SIG-M5 treated with dmso at 0.1 percent for 504 hours (cell line): ENCODE measurements at regions not wholly inside any gene's neighbourhood (a gene's known extent, or its start where the extent isn't known, plus 50 kb on each side); places are given as distances from the start of the nearest gene placed in this dataset.
"Not testable (repeated sequence)": the region's sequence is repeated elsewhere in the genome, so short reads cannot be mapped to it uniquely, and the experiment has no call there.

ENCODE experiments used
- DNase-seq: peaks from one replicate; lab custom pipeline; 2025; ENCODE audit not compliant: unreplicated experiment; lab: John Stamatoyannopoulos, UW

DNA sequence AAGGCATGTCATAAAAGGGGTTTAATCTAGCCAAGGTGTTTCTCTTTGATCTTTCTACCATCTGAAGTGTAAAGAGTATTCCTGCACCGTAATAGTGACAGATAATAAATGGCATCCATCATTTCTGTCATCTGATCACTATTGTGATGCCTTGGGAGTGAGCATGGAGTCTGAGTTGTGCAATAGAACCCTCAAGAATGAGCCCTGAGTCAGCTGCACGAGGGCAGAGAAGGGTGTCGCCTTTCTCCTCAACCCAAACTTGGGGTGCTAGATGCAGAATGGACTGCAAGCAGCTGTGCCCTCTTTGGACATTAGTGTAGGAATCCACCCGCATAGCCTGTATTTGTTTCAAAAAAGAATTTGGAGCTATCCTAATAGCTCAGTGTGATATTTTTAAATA is 115.2 kb downstream of the ZNF37A start:
- no peak for DNase-seq

DNA sequence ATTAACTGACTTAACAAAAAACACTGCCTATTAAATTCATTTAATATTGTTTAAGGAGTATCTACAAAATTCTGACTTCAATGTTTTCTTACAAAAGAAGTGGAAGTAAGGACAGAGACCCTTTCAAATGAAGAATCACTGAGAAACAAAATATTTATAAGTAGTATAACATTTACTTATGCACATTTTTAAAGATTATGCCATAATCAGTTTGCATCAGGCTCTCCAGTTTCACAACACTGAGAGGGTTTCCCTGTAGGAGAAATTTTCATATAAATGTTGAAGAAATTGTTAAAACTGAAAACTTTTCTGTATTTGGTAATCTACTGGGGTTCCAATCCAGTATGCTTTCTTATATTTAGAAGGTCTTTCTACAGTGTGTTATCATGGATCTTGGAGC is 115.6 kb downstream of the ZNF37A start:
- not testable (repeated sequence) for DNase-seq

DNA sequence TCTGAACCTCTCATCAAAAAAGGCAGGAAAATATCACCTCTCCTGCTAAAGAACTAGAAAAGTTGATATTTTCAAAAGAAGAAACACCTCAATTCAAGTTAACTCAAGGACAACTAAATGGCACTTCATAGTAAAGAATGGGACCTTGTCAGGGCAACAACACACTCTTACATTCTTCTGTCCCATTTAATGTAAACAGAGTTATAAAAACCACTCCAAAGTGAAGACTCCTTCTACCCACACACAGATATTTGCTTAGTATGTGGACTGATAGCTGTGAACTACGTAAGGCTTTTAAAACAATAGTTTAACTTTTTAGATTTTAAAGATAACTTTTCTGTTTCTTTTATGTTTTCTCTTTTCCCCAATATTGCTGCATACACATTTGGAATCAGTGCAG is 118.3 kb downstream of the ZNF37A start:
- no peak for DNase-seq

DNA sequence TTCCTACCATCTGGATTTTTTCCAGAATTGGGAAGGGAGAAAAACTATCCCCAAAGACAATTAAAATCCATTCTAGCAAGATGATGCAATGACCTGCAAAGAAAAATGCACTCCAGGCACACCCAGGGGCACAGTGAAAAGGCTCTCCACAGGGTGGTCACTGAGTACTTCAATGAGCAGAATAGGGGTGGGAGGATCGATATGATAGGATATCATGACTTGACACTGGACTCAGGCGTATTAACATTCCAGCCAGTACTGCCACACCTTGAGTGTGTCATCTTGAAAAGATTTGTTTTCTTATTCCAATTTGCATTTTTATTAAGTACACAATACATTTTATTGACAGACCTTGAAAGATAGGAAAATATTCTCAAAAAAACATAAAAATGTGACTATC is 132.2 kb downstream of the ZNF37A start:
- DNase-seq = no peak

DNA sequence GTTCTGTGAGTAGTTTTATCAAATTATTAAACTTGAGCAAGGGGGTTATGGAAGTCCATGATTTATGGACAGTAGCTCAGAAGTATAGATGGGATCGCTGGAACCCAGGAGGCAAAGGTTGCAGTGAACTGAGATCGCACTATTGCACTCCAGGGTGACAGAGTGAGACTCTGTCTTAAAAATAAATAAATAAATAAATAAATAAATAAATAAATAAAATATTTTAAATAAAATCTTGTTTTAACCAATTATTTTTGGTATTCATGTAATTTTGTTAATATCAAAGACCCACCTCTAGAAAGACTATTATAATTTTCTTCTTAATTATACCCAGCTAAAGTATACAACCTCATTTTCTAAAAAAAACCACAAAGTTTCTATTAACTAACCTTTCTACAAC is 134.3 kb downstream of the ZNF37A start:
- no peak for DNase-seq

DNA sequence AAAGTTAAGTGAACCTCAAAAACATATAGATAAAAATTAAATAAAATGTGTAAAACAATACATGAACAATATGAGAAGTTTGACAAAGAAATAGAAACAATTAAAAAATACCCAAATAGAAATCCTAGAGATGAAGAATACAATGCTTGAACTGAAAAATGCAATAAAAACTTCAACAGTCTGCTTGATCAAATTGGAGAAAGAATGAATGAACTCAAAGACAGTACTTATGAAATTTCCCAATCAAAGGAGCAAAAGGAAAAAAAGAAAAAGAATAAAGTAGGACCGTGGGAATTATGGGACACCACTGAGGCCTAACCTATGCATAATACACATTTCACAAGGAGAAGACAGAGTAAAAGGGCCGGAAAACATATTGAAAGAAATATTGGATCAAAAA is 144.3 kb downstream of the ZNF37A start:
- not testable (repeated sequence) for DNase-seq

DNA sequence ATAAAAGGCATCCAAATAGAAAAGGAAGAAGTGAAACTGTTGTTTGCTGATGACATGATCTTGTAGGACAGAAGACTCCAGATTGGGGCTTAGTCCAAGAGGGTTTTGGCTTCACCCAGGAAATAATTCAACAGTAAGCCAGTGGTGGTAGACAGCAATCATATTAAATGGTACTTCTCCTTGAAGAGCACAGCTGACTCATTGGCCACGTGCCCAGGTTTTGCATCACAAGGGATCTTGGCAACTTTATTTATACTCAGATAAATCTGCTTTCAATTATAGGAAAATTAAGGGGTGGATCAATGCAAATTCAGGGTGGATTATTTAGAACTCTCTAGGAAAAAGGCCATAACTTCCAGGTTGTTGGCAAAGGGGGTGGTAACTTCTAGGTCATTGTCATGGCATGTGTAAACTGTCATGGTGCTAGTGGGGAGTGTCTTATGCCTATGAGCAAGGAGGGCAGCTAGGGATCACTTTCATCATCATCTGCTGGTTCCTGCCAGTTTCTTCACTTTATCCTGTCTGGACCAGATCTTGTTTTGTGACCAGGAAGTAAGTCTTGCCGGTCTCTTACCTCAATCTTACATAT is 148.0 kb downstream of the ZNF37A start:
- DNase-seq = not testable (repeated sequence)

DNA sequence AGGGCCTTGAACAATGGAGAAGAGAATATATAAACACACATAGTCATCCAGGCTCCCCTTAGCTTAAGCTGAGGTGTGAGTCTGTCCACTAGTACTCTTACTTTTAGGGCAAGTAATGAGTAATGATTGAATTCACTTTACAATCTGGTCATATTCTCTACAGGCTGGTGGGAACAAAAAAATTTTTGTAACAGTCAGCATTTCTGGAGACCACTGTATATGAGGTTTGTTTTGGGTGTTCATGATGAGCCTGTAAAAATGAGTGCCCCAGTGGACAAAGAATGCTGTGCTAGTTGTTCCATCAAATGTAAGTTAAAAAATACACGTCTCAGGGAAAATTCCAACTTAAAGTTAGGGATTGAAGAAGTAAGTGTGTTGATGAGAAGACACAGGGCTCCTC is 154.0 kb downstream of the ZNF37A start:
- not testable (repeated sequence) for DNase-seq

DNA sequence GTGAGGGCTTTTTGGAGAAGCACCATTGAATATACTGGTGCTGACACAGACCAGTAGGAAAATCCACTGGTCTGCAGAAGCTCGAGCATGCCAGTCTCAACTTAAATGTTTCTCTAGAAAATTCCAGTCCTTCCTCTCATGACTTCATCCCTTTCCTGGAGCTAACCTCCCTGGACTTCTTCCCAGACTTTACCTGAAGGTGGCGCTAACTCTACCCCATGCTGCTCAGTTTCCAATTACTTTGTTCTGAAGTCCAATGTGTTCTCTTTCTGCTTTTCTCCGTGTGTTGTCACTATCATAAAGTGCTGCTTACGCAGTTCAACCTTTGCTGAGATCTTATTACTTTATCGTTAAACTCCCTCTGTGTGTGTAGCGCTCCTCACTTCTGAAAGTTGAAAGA is 158.4 kb downstream of the ZNF37A start:
- not testable (repeated sequence) for DNase-seq

DNA sequence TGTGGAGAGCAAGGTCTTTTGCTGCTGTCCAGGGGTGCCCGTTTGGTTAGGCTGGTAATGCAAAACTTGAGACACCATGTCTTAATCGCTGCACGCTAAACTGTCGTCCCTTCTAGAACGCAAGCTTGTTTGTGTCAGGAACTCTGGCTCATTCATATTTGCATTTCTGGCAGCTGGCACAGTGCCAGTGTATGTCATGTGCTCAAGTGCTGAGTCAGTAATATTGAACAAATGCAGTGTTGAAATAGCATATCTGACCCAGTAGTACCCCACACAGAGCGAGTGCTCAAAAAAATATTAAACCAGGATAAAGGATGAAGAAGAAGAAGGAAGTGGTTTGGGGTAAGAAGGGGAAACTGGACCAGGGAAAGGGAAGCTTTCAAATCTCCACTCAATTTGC is 173.4 kb downstream of the ZNF37A start:
- DNase-seq = not testable (repeated sequence)

DNA sequence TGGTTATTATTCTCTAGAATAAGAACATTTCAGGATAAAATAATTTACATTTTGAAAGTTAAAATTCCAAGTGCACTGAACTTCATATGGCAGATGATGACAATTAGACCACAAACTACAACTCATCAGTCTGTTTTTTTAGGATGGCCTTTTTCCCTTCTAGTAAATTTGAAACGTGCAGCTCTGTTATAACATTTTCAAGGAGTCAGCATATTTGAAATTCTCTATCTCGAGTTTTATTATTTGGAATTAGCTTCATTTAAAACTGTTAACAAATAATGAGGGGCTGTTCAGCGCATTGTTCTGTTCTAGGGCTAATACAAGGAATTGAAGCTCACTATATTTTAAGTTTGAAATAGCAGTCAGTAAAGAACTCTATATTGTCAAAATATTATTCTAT is 176.9 kb downstream of the ZNF37A start:
- DNase-seq = not testable (repeated sequence)

DNA sequence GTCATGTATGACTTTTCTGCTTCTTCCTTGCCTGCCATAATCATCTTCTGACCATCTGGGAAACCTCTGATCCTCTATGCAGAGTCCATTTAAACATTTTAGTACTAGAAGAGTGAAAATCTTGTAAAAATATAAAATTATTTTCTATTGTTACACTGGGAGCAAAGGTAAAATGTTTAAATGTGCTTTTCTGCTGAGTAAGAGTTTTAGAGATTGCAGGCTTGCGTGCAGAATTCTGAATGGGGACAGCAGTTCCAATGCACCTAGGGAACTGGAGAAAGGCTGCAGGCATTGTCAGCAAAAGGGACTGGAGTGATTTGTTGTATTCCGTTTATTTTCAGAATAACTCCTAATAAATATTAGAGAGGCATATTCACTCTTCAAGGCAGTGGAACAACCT is 180.7 kb downstream of the ZNF37A start:
- not testable (repeated sequence) for DNase-seq

DNA sequence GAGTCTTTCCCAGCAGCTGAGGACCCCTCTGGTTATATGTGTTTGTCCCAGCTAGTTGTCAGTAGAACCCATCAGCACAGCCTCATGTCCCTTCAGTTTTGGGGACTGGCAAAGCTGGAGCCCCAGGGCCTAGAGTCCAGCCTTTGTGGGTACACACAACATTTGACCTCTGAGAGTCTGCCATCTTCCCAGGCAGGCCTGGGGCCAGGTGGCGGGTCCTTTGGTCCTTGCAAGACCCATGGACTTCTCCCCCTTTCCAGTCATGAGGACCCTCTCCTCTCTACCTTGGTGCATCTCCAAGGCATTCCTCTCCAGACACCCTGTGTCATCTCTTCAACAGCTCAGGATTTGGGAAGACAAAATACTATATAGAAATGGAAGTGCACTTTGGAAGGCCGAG is 198.4 kb downstream of the ZNF37A start:
- not testable (repeated sequence) for DNase-seq

DNA sequence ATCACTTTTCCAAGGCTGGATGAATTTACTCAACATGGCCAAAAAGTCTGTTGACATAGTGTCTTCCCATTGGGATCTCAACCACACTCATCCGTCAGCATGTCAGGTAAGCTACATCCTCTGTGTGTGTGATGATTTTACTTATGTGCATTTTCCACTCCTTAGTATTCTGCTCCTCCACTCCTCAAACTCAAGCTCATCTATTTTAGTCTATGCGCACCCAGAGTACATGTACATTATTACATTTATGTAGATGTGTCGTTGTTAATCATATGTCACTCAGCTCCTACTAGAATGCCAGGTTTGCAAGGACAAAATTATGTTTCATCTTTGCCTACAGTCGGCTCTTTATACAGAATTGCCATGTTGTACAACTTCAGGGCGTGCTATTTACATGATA is 216.0 kb downstream of the ZNF37A start:
- DNase-seq = not testable (repeated sequence)

DNA sequence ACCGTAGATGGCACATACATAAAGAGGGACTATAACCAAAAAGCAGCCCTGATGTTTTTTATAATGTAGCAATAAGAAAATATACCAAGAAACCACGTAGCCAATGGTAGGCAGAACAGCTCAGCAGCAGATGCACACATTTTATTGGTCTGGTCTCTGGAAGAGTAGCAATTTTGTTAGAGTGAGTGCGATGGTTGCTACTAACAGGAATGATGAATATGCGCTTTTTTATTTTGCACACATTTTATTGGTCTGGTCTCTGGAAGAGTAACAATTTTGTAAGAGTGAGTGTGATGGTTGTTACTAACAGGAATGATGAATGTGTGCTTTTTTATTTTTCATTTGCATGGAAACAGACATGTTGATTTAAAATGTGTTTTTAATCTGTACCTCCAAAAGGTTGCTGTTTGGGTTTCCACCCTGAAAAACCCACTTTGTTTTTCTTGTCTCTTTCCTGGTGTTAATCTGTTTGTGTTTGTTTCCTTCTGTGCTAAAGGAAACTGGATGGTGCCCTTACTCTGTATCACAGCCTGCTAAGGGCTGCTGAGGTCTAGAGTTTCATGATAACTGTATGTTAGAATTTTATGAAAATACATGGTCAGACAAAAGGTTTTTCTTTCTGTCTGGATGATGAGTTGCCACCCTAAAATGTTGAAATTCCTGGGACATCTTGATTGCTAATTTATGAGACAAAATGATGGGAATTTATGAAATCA is 221.1 kb downstream of the ZNF37A start:
- not testable (repeated sequence) for DNase-seq

DNA sequence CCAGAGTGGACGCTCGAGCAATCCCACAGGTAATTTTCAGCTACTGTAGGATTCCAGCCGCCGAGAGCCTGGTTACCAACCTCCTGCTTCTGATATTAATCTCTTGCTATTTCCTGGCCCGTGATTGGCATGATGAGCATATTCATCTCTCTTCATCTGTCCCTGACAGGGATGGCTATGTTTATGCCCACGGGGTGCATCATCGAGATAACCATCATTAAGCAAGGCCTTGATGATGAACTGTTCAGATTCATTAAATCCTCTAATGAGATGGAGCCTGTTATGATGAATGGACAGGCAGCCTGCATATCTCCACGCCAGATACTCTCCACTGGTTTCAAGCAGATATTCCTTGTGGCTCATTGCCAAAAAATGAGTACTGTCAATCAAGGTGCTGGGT is 227.3 kb downstream of the ZNF37A start:
- DNase-seq = not testable (repeated sequence)

DNA sequence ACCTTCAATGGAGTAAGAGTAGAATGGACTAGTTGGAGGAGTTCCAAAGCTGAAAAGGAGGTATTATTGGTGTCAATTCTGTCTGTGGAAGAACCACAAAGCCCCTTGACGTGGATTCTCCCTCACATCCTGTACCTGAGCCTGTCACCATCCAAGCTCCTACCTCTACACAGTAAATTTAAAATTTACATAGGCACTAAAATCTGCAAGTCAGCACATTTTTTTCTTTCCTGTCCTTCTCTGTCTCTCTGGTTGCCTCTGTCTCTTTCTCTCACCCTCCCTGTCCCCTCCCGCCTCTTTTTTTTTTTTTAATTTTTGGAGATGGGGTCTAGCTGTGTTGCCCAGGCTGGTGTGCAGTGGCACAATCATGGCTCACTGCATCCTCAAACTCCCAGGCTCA is 236.2 kb downstream of the ZNF37A start:
- DNase-seq = not testable (repeated sequence)

DNA sequence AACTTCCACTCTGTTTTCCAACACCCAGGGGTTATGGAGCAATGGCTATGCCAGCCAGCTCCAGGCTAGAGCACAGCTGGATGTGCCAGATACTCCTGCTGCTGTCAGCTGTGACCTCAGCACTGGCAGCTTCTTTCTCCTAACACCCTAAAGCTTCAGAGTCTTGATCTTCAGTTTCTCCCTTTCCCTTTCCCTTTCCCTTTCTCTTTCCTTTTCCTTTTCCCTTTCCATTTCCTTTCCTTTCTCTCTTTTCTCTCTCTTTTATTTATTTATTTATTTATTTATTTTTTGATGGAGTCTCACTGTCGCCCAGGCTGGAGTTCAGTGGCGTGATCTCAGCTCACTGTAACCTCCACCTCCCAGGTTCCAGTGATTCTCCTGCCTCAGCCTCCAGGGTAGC is 237.0 kb downstream of the ZNF37A start:
- DNase-seq = not testable (repeated sequence)

DNA sequence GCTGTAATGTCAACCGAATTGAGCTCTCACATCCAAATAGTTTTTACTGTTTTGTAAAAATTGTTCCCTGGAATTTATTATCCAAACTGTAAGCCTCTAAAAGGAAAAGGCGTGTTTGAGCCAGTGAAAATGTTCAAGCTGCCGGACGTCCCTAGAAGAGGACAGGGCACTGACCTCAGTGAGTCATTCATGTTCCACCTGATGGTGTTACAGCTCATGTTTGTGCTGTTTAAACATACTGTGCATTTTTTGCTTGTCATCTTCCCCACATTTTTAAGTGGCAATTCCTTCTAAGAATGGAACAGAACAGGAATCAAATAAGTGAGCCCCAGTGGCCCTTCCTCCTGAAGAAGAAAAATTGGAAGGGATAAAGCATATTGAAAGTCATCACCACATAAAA is 239.6 kb downstream of the ZNF37A start:
- not testable (repeated sequence) for DNase-seq

DNA sequence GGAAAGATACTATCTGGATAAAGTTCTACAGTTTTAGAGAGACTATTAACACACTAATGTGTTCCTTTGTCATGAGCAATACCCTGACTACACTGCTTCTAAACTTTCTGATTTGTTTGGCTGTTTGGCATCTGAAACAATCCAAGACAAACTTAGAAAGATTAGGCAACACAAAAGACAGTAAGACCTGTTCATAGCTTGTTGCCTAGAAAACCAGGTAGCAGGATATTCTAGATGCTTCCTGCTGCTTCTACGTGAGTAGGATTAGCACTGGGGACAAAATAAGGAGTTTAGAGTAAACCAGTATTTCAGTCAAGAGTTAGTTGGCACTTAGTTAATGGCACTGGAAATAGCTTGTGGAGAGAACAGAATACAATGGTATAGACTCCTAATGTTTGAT is 256.5 kb downstream of the ZNF37A start:
- not testable (repeated sequence) for DNase-seq

DNA sequence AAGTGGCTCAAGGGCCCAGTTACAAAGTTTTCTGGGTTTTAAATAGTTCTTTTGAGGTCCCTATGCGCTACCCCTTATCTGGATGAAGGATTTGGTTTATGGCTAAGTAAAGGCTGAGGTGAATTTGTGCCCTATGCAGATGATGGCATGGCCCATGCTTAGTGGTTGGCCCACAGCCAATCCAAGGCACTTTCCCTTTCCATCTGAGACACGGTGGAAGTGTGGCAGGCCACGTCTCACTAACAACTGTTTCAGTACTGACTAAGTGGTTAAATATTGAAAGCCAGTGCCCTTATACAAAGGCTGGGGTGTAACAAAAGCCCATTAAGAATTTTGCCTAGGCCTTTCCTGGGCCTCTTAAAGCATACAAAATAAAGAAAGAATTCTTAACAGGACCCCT is 260.3 kb downstream of the ZNF37A start:
- DNase-seq = not testable (repeated sequence)

DNA sequence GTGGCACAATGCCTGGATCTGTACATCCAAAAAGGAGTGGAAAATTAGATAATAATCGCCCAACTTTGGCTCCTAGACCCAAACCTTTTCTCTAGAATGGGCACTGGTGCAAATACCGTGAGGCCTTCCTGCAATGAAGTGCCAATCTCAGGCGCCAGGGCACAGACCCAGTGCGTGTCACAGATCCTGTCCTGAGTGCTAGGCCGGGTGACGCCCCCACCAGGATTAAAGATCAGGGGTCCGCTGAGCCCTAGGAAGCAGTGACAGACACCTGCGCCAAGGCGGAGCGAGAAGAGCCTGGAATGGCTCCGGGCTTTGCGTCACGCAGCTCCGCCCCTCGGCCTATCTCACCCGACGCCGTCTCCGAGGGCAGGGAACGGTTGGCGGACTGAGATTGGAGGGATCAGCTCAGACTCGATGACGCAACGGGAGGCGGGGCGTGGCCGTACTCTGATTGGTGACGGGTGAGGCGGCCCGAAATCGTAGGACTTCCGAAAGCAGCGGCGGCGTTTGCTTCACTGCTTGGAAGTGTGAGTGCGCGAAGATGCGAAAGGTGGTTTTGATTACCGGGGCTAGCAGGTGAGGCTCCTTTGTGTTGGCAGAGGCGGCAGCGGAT is 261.9 kb downstream of the ZNF37A start:
- peak; percentile 28 for DNase-seq
